RPMI7951 (cell line): ENCODE measurements at regions not wholly inside any gene's neighbourhood (a gene's known extent, or its start where the extent isn't known, plus 50 kb on each side); places are given as distances from the start of the nearest gene placed in this dataset.
A peak's percentile ranks its signal among the peaks of the same experiment; 100 is the strongest.
"Not testable (repeated sequence)": the region's sequence is repeated elsewhere in the genome, so short reads cannot be mapped to it uniquely, and the experiment has no call there.

ENCODE experiments used
- DNase-seq: peaks from one replicate; pipeline ENCODE4 v3.0.0-alpha.2; 2012; ENCODE audit warnings: low read depth

- no peak for DNase-seq
Observed at GRCh38 chrX:103428525-103428924, 52.2 kb downstream of the BEX3 start.

GRCh38 chrX:103429026-103429425 lies 52.7 kb downstream of the BEX3 start:
- not testable (repeated sequence) for DNase-seq

GRCh38 chrX:103431316-103431715 lies 55.0 kb downstream of the BEX3 start:
- peak; percentile 2 for DNase-seq

GRCh38 chrX:103432841-103433240 lies 56.5 kb downstream of the BEX3 start:
- DNase-seq, result not testable (repeated sequence)

- DNase-seq, result no peak
Observed at GRCh38 chrX:103437147-103437873, 61.0 kb downstream of the BEX3 start.

GRCh38 chrX:103439161-103439560 lies 62.8 kb downstream of the BEX3 start:
- no peak for DNase-seq

- DNase-seq, result no peak
Observed at GRCh38 chrX:103440621-103441020, 64.3 kb downstream of the BEX3 start.

- DNase-seq, result no peak
Observed at GRCh38 chrX:103441878-103442535, 65.7 kb downstream of the BEX3 start.

GRCh38 chrX:103442536-103442901 lies 66.2 kb downstream of the BEX3 start:
- no peak for DNase-seq

- no peak for DNase-seq
Observed at GRCh38 chrX:103446665-103447302, 70.4 kb downstream of the BEX3 start.
